Adrenal gland (tissue), 9 donors: ENCODE measurements at regions not wholly inside any gene's neighbourhood (a gene's known extent, or its start where the extent isn't known, plus 50 kb on each side); places are given as distances from the start of the nearest gene placed in this dataset.

Experiments
- DNase-seq, 7 donors: peaks; one replicate each; pipeline ENCODE4 v3.0.0-alpha.2; 2019 to 2020
- H3K27ac ChIP-seq, 5 donors: fragments of 200-600 bp; sonication (generic) in 4 of 5; 1 replicate in 3 of 5; 2 replicates in 2 of 5; pipeline versions ENCODE4 v1.5.1 to v1.8.0; 2016 to 2020; ENCODE audit warnings: mild to moderate bottlenecking in 1 of 5
- H3K27me3 ChIP-seq: fragments of 200-600 bp; 2 replicates; pipeline ENCODE4 v1.8.0; 2021
- H3K36me3 ChIP-seq, 2 donors: fragments of 200-600 bp; replicated peaks in 1 of 2; 1 replicate in 1 of 2; 2 replicates in 1 of 2; pipeline versions ENCODE4 v1.5.1 to v1.8.0; 2018 to 2022
- H3K4me1 ChIP-seq, 2 donors: fragments of 200-600 bp; replicated peaks in 1 of 2; 1 replicate in 1 of 2; 2 replicates in 1 of 2; pipeline versions ENCODE4 v1.5.1 to v1.8.0; 2018 to 2021
- H3K4me3 ChIP-seq, 4 donors: fragments of 200-600 bp; sonication (generic) in 3 of 4; one replicate each; pipeline ENCODE4 v1.5.1; 2016 to 2018
- H3K9me3 ChIP-seq, 3 donors: fragments of 200-600 bp; sonication (generic) in 1 of 3; replicated peaks in 1 of 3; 1 replicate in 2 of 3; 2 replicates in 1 of 3; pipeline versions ENCODE4 v1.5.1 to v1.8.0; 2016 to 2021
- CTCF ChIP-seq, 6 experiments: fragments of 450-650 bp in 4 of 6; fragments of 200-600 bp in 2 of 6; sonication (generic) in 1 of 6; IDR thresholded peaks; 1 replicate in 5 of 6; 2 replicates in 1 of 6; pipeline versions ENCODE4 v1.5.1 to v1.8.0; 2016 to 2021; ENCODE audit warnings: antibody characterized with exemption in 6 of 6, mild to moderate bottlenecking in 2 of 6, moderate library complexity in 1 of 6
- POLR2A ChIP-seq, 2 donors: fragments of 450-650 bp; IDR thresholded peaks; one replicate each; pipeline ENCODE4 v1.6.1; 2017; ENCODE audit warnings: antibody characterized with exemption in 2 of 2, mild to moderate bottlenecking in 2 of 2, moderate library complexity in 1 of 2
- WGBS, 4 donors: extraction: QIAGEN DNeasy Blood & Tissue Kit in 2 of 4; methylation state at CpG; one replicate each; pipeline versions ENCODE4 v1.1.5 to v1.1.7; 2013 to 2017; 5-methylcytosine and 5-hydroxymethylcytosine counted together
- intact Hi-C, 2 donors: fragments of 100-400 bp; cut with DNase I; formaldehyde crosslinking; loops; one replicate each; pipeline versions ENCODE4 v1.14.1 to v1.15.0; 2022 to 2023
- donor health status: healthy with polysubstance abuse.
- donor health status: Bipolar disorder and iron deficiency.
- donor health status: DM: yes; HTN: yes; CAD: no.
- donor health status: DM: no; HTN: no; CAD: no.
- donor health status: DM: no; HTN: no; CAD: no.

- H3K4me1 ChIP-seq: no peaks in the 10 kb centered on the region
- WGBS, 4 donors: 38 to 60% (median 49%) methylated on average over 3 of the region's 3 CpGs
- no peaks in the 10 kb centered on the region for H3K9me3 ChIP-seq
- no peaks in the 10 kb centered on the region for H3K36me3 ChIP-seq
- no peak for TF ChIP-seq CTCF (IDR thresholded peaks at IDR 0.05)
- TF ChIP-seq POLR2A (IDR thresholded peaks at IDR 0.05): no peak
- no peak overlapping the region for H3K27ac ChIP-seq
- intact Hi-C loops: no loop called here
- no peak overlapping the region for H3K4me3 ChIP-seq
- no peaks in the 10 kb centered on the region for H3K27me3 ChIP-seq
- no peak for DNase-seq
These were observed 172.4 kb downstream of the DMRT2 start for GRCh38 chr9:1222511-1222910.

GRCh38 chr9:1231998-1232919 is 182.1 kb downstream of the DMRT2 start:
- no peaks in the 10 kb centered on the region for H3K4me1 ChIP-seq
- no peaks in the 10 kb centered on the region for H3K9me3 ChIP-seq
- no peak overlapping the region for H3K4me3 ChIP-seq
- DNase-seq: peak in 6 of 7 donors; percentile 22 to 70 (median 38)
- TF ChIP-seq CTCF (IDR thresholded peaks at IDR 0.05) (no peak), POLR2A (IDR thresholded peaks at IDR 0.05) (no peak)
- 37 to 48% (median 41%) methylated on average over 11 of the region's 11 CpGs for WGBS, 4 donors
- intact Hi-C loops: loop anchor here in 1 of 2 donors (10.0 kb wide), 1 partner anchor 57 kb away; no protein-coding TSS in a partner anchor
- no peaks in the 10 kb centered on the region for H3K27me3 ChIP-seq
- no peaks in the 10 kb centered on the region for H3K36me3 ChIP-seq
- H3K27ac ChIP-seq: peak overlapping the region in 1 of 5 donors; percentile 47

GRCh38 chr9:1233568-1233967 is 183.4 kb downstream of the DMRT2 start:
- H3K4me1 ChIP-seq: no peaks in the 10 kb centered on the region
- intact Hi-C loops: loop anchor here in 1 of 2 donors (10.0 kb wide), 1 partner anchor 59 kb away; no protein-coding TSS in a partner anchor

GRCh38 chr9:1235650-1236049 is 185.5 kb downstream of the DMRT2 start:
- no peaks in the 10 kb centered on the region for H3K9me3 ChIP-seq
- 73 to 85% (median 74%) methylated on average over 4 of the region's 4 CpGs for WGBS, 4 donors
- H3K4me3 ChIP-seq: no peak overlapping the region
- H3K36me3 ChIP-seq: no peaks in the 10 kb centered on the region
- no peak for TF ChIP-seq CTCF (IDR thresholded peaks at IDR 0.05)
- no peak for TF ChIP-seq POLR2A (IDR thresholded peaks at IDR 0.05)
- H3K27me3 ChIP-seq: no peaks in the 10 kb centered on the region
- H3K4me1 ChIP-seq: no peaks in the 10 kb centered on the region
- intact Hi-C loops: loop anchor here in 1 of 2 donors (10.0 kb wide), 1 partner anchor 61 kb away; no protein-coding TSS in a partner anchor
- no peak overlapping the region for H3K27ac ChIP-seq
- DNase-seq: no peak

More at GRCh38 chr9:1233568-1233967, 183.4 kb downstream of the DMRT2 start:
- no peak for DNase-seq
- no peak for TF ChIP-seq POLR2A (IDR thresholded peaks at IDR 0.05)
- Histone ChIP-seq H3K27me3 (no peaks in the 10 kb centered on the region), H3K9me3 (no peaks in the 10 kb centered on the region), H3K36me3 (no peaks in the 10 kb centered on the region), H3K4me3 (no peak overlapping the region), H3K27ac (no peak overlapping the region)
- WGBS, 4 donors: 49 to 52% (median 51%) methylated on average over 2 of the region's 2 CpGs
